ENCODE measurements at regions not wholly inside any gene's neighbourhood (a gene's known extent, or its start where the extent isn't known, plus 50 kb on each side); places are given as distances from the start of the nearest gene placed in this dataset.

GRCh38 chr3:165553371-165553770 is 283.9 kb downstream of the BCHE start:
- Histone ChIP-seq H2BK120ac (ENCODE audit: low read depth, low read length) (no peak overlapping the region), H2AK5ac (ENCODE audit: low read length) (no peak overlapping the region), H3K4me1 (ENCODE audit: control insufficient read depth, low read depth, low read length) (no peaks in the 10 kb centered on the region), H4K5ac (ENCODE audit: low read length) (no peak overlapping the region), H3K36me3 (ENCODE audit: control insufficient read depth, insufficient read depth, low read length) (no peaks in the 10 kb centered on the region), H3K27me3 (ENCODE audit: insufficient read depth, low read length, poor library complexity) (no peaks in the 10 kb centered on the region), H2BK5ac (ENCODE audit: low read length) (no peak overlapping the region), H3K18ac (ENCODE audit: low read length) (no peak overlapping the region), H3K23ac (ENCODE audit: low read length) (no peak overlapping the region), H3K9ac (ENCODE audit: low read length) (no peak overlapping the region), H3K4me3 (ENCODE audit: low read length) (no peak overlapping the region), H3K4me2 (ENCODE audit: low read length) (no peak overlapping the region), H3K79me2 (ENCODE audit: control insufficient read depth, insufficient read depth, low read length) (no peaks in the 10 kb centered on the region), H3K27ac (ENCODE audit: low read depth, low read length) (no peak overlapping the region), H3K4ac (ENCODE audit: low read depth, low read length) (no peak overlapping the region), H2BK15ac (replicated peaks; ENCODE audit: low read depth) (no peak overlapping the region), H3K56ac (ENCODE audit: low read length) (no peak overlapping the region), H3K79me1 (ENCODE audit: low read length) (no peaks in the 10 kb centered on the region), H4K8ac (ENCODE audit: low read depth, low read length) (no peak overlapping the region)
- no CpG with 5 or more reads among the region's 3 CpGs for WGBS (ENCODE audit: extremely low coverage, insufficient coverage, low lambda C conversion rate)
- DNase-seq, result no peak

- H4K8ac ChIP-seq (ENCODE audit: low read depth, low read length), result no peak overlapping the region
- H3K27ac ChIP-seq (ENCODE audit: low read depth, low read length), result no peak overlapping the region
- H3K4ac ChIP-seq (ENCODE audit: low read depth, low read length), result no peak overlapping the region
- H3K79me1 ChIP-seq (ENCODE audit: low read length), result no peaks in the 10 kb centered on the region
- DNase-seq, result no peak
- H2BK120ac ChIP-seq (ENCODE audit: low read depth, low read length), result no peak overlapping the region
- H3K4me1 ChIP-seq (ENCODE audit: control insufficient read depth, low read depth, low read length), result no peaks in the 10 kb centered on the region
- WGBS (ENCODE audit: extremely low coverage, insufficient coverage, low lambda C conversion rate), result no CpG with 5 or more reads among the region's 5 CpGs
- H2BK5ac ChIP-seq (ENCODE audit: low read length), result no peak overlapping the region
- H3K27me3 ChIP-seq (ENCODE audit: insufficient read depth, low read length, poor library complexity), result no peaks in the 10 kb centered on the region
- no peak overlapping the region for H3K56ac ChIP-seq (ENCODE audit: low read length)
- no peak overlapping the region for H4K5ac ChIP-seq (ENCODE audit: low read length)
- no peak overlapping the region for H3K18ac ChIP-seq (ENCODE audit: low read length)
- no peak overlapping the region for H3K4me3 ChIP-seq (ENCODE audit: low read length)
- no peaks in the 10 kb centered on the region for H3K36me3 ChIP-seq (ENCODE audit: control insufficient read depth, insufficient read depth, low read length)
- H2AK5ac ChIP-seq (ENCODE audit: low read length), result no peak overlapping the region
- no peak overlapping the region for H3K23ac ChIP-seq (ENCODE audit: low read length)
- no peaks in the 10 kb centered on the region for H3K79me2 ChIP-seq (ENCODE audit: control insufficient read depth, insufficient read depth, low read length)
- H3K9ac ChIP-seq (ENCODE audit: low read length), result no peak overlapping the region
- H3K4me2 ChIP-seq (ENCODE audit: low read length), result no peak overlapping the region
- H2BK15ac ChIP-seq (replicated peaks; ENCODE audit: low read depth), result no peak overlapping the region
Observed at GRCh38 chr3:165549665-165550064, 287.6 kb downstream of the BCHE start.

GRCh38 chr3:165549037-165549436 is 288.2 kb downstream of the BCHE start:
- no peak overlapping the region for H2BK15ac ChIP-seq (replicated peaks; ENCODE audit: low read depth)
- H3K79me2 ChIP-seq (ENCODE audit: control insufficient read depth, insufficient read depth, low read length), result no peaks in the 10 kb centered on the region
- WGBS (ENCODE audit: extremely low coverage, insufficient coverage, low lambda C conversion rate), result no CpG with 5 or more reads among the region's 1 CpG
- no peak for DNase-seq
- no peak overlapping the region for H3K56ac ChIP-seq (ENCODE audit: low read length)
- H3K27ac ChIP-seq (ENCODE audit: low read depth, low read length), result no peak overlapping the region
- no peaks in the 10 kb centered on the region for H3K79me1 ChIP-seq (ENCODE audit: low read length)
- no peaks in the 10 kb centered on the region for H3K36me3 ChIP-seq (ENCODE audit: control insufficient read depth, insufficient read depth, low read length)
- no peak overlapping the region for H3K23ac ChIP-seq (ENCODE audit: low read length)
- H3K9ac ChIP-seq (ENCODE audit: low read length), result no peak overlapping the region
- H2BK5ac ChIP-seq (ENCODE audit: low read length), result no peak overlapping the region
- no peak overlapping the region for H2BK120ac ChIP-seq (ENCODE audit: low read depth, low read length)
- H2AK5ac ChIP-seq (ENCODE audit: low read length), result no peak overlapping the region
- H3K18ac ChIP-seq (ENCODE audit: low read length), result no peak overlapping the region
- H3K4ac ChIP-seq (ENCODE audit: low read depth, low read length), result no peak overlapping the region
- H3K4me3 ChIP-seq (ENCODE audit: low read length), result no peak overlapping the region
- H3K4me2 ChIP-seq (ENCODE audit: low read length), result no peak overlapping the region
- no peaks in the 10 kb centered on the region for H3K27me3 ChIP-seq (ENCODE audit: insufficient read depth, low read length, poor library complexity)
- H4K8ac ChIP-seq (ENCODE audit: low read depth, low read length), result no peak overlapping the region
- no peak overlapping the region for H4K5ac ChIP-seq (ENCODE audit: low read length)
- no peaks in the 10 kb centered on the region for H3K4me1 ChIP-seq (ENCODE audit: control insufficient read depth, low read depth, low read length)

- no peak overlapping the region for H3K4me2 ChIP-seq (ENCODE audit: low read length)
- H3K4me3 ChIP-seq (ENCODE audit: low read length), result no peak overlapping the region
- H3K79me2 ChIP-seq (ENCODE audit: control insufficient read depth, insufficient read depth, low read length), result no peaks in the 10 kb centered on the region
- H3K9ac ChIP-seq (ENCODE audit: low read length), result no peak overlapping the region
- no peak overlapping the region for H3K4ac ChIP-seq (ENCODE audit: low read depth, low read length)
- no peak overlapping the region for H4K5ac ChIP-seq (ENCODE audit: low read length)
- no peak overlapping the region for H3K56ac ChIP-seq (ENCODE audit: low read length)
- H3K27ac ChIP-seq (ENCODE audit: low read depth, low read length), result no peak overlapping the region
- no peaks in the 10 kb centered on the region for H3K4me1 ChIP-seq (ENCODE audit: control insufficient read depth, low read depth, low read length)
- no peak overlapping the region for H3K23ac ChIP-seq (ENCODE audit: low read length)
- no peaks in the 10 kb centered on the region for H3K36me3 ChIP-seq (ENCODE audit: control insufficient read depth, insufficient read depth, low read length)
- H3K18ac ChIP-seq (ENCODE audit: low read length), result no peak overlapping the region
- H3K27me3 ChIP-seq (ENCODE audit: insufficient read depth, low read length, poor library complexity), result no peaks in the 10 kb centered on the region
- H4K8ac ChIP-seq (ENCODE audit: low read depth, low read length), result no peak overlapping the region
- H2BK15ac ChIP-seq (replicated peaks; ENCODE audit: low read depth), result no peak overlapping the region
- no peak overlapping the region for H2BK5ac ChIP-seq (ENCODE audit: low read length)
- no peak for DNase-seq
- no peak overlapping the region for H2AK5ac ChIP-seq (ENCODE audit: low read length)
- H2BK120ac ChIP-seq (ENCODE audit: low read depth, low read length), result no peak overlapping the region
- H3K79me1 ChIP-seq (ENCODE audit: low read length), result no peaks in the 10 kb centered on the region
- WGBS (ENCODE audit: extremely low coverage, insufficient coverage, low lambda C conversion rate), result no CpG with 5 or more reads among the region's 4 CpGs
Observed at GRCh38 chr3:165545059-165545458, 292.2 kb downstream of the BCHE start.

GRCh38 chr3:165544432-165544831 is 292.8 kb downstream of the BCHE start:
- H3K27ac ChIP-seq (ENCODE audit: low read depth, low read length), result no peak overlapping the region
- H3K4me2 ChIP-seq (ENCODE audit: low read length), result no peak overlapping the region
- no peak overlapping the region for H3K23ac ChIP-seq (ENCODE audit: low read length)
- H3K79me1 ChIP-seq (ENCODE audit: low read length), result no peaks in the 10 kb centered on the region
- H4K5ac ChIP-seq (ENCODE audit: low read length), result no peak overlapping the region
- no peaks in the 10 kb centered on the region for H3K27me3 ChIP-seq (ENCODE audit: insufficient read depth, low read length, poor library complexity)
- no CpG with 5 or more reads among the region's 7 CpGs for WGBS (ENCODE audit: extremely low coverage, insufficient coverage, low lambda C conversion rate)
- H3K18ac ChIP-seq (ENCODE audit: low read length), result no peak overlapping the region
- no peak overlapping the region for H2BK5ac ChIP-seq (ENCODE audit: low read length)
- H3K4ac ChIP-seq (ENCODE audit: low read depth, low read length), result no peak overlapping the region
- H3K36me3 ChIP-seq (ENCODE audit: control insufficient read depth, insufficient read depth, low read length), result no peaks in the 10 kb centered on the region
- no peak overlapping the region for H4K8ac ChIP-seq (ENCODE audit: low read depth, low read length)
- no peak overlapping the region for H2AK5ac ChIP-seq (ENCODE audit: low read length)
- no peaks in the 10 kb centered on the region for H3K4me1 ChIP-seq (ENCODE audit: control insufficient read depth, low read depth, low read length)
- no peaks in the 10 kb centered on the region for H3K79me2 ChIP-seq (ENCODE audit: control insufficient read depth, insufficient read depth, low read length)
- H2BK15ac ChIP-seq (replicated peaks; ENCODE audit: low read depth), result no peak overlapping the region
- no peak for DNase-seq
- no peak overlapping the region for H2BK120ac ChIP-seq (ENCODE audit: low read depth, low read length)
- H3K56ac ChIP-seq (ENCODE audit: low read length), result no peak overlapping the region
- no peak overlapping the region for H3K4me3 ChIP-seq (ENCODE audit: low read length)
- no peak overlapping the region for H3K9ac ChIP-seq (ENCODE audit: low read length)

GRCh38 chr3:165538166-165538565 is 299.1 kb downstream of the BCHE start:
- Histone ChIP-seq H3K79me2 (ENCODE audit: control insufficient read depth, insufficient read depth, low read length) (no peaks in the 10 kb centered on the region), H3K4me3 (ENCODE audit: low read length) (no peak overlapping the region), H4K5ac (ENCODE audit: low read length) (no peak overlapping the region), H3K36me3 (ENCODE audit: control insufficient read depth, insufficient read depth, low read length) (no peaks in the 10 kb centered on the region), H2BK5ac (ENCODE audit: low read length) (no peak overlapping the region), H4K8ac (ENCODE audit: low read depth, low read length) (no peak overlapping the region), H3K18ac (ENCODE audit: low read length) (no peak overlapping the region), H3K56ac (ENCODE audit: low read length) (no peak overlapping the region), H3K23ac (ENCODE audit: low read length) (no peak overlapping the region), H3K4ac (ENCODE audit: low read depth, low read length) (no peak overlapping the region), H3K27me3 (ENCODE audit: insufficient read depth, low read length, poor library complexity) (no peaks in the 10 kb centered on the region), H2BK15ac (replicated peaks; ENCODE audit: low read depth) (no peak overlapping the region), H3K79me1 (ENCODE audit: low read length) (no peaks in the 10 kb centered on the region), H3K27ac (ENCODE audit: low read depth, low read length) (no peak overlapping the region), H2BK120ac (ENCODE audit: low read depth, low read length) (no peak overlapping the region), H3K9ac (ENCODE audit: low read length) (no peak overlapping the region), H2AK5ac (ENCODE audit: low read length) (no peak overlapping the region), H3K4me1 (ENCODE audit: control insufficient read depth, low read depth, low read length) (no peaks in the 10 kb centered on the region), H3K4me2 (ENCODE audit: low read length) (no peak overlapping the region)
- no CpG with 5 or more reads among the region's 2 CpGs for WGBS (ENCODE audit: extremely low coverage, insufficient coverage, low lambda C conversion rate)
- no peak for DNase-seq

All from mesendoderm (in vitro differentiated cells).